ENCODE measurements at regions not wholly inside any gene's neighbourhood (a gene's known extent, or its start where the extent isn't known, plus 50 kb on each side); places are given as distances from the start of the nearest gene placed in this dataset.
"Not testable (repeated sequence)": the region's sequence is repeated elsewhere in the genome, so short reads cannot be mapped to it uniquely, and the experiment has no call there.

DNA sequence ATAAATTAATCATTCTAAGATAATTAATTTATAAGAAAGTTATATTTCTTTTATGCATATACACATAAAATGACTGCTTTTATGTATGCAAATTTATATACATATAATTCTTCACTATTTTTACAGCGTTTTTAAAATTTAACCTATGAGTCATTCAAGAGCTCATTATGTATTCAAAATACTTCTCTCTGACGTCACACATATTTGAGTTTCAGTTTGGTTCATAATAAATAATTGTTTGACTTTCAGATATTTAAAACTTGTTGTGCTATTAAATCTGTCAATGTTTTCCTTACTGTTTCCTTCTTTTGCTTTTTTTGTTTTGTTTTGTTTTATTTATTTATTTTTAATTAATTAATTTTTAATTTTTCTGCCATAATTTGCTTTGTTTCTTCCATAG lies 467.5 kb upstream of the ADGRB3 start:
- POLR2A ChIA-PET (ENCODE audit: unreplicated experiment), result no interaction called here
- Histone ChIP-seq H3F3A (ENCODE audit: insufficient read depth, low read depth) (no peaks in the 10 kb centered on the region), H3K27me3 (ENCODE audit: insufficient read depth, low read depth) (no peaks in the 10 kb centered on the region), H3K4me3 (no peak overlapping the region), H3K27ac (no peak overlapping the region), H3K36me3 (ENCODE audit: low read depth) (no peaks in the 10 kb centered on the region), H3K9me2 (ENCODE audit: insufficient read depth) (no peaks in the 10 kb centered on the region), H3K9me3 (ENCODE audit: insufficient read depth, low read depth) (no peaks in the 10 kb centered on the region), H2AFZ (no peak overlapping the region), H4K20me1 (ENCODE audit: insufficient read depth) (no peaks in the 10 kb centered on the region), H3K79me2 (ENCODE audit: low read depth) (no peaks in the 10 kb centered on the region), H3K4me2 (no peak overlapping the region), H3K4me1 (replicated peaks; ENCODE audit: insufficient read depth) (no peaks in the 10 kb centered on the region)
- DNase-seq, result no peak
- CTCF ChIA-PET, result no interaction called here
- BruUV-seq (replicated peaks), result no TSS peak
- intact Hi-C loops (cut with micrococcal nuclease; ENCODE audit: unreplicated experiment), result no loop called here
- TF ChIP-seq, protein P1, sequence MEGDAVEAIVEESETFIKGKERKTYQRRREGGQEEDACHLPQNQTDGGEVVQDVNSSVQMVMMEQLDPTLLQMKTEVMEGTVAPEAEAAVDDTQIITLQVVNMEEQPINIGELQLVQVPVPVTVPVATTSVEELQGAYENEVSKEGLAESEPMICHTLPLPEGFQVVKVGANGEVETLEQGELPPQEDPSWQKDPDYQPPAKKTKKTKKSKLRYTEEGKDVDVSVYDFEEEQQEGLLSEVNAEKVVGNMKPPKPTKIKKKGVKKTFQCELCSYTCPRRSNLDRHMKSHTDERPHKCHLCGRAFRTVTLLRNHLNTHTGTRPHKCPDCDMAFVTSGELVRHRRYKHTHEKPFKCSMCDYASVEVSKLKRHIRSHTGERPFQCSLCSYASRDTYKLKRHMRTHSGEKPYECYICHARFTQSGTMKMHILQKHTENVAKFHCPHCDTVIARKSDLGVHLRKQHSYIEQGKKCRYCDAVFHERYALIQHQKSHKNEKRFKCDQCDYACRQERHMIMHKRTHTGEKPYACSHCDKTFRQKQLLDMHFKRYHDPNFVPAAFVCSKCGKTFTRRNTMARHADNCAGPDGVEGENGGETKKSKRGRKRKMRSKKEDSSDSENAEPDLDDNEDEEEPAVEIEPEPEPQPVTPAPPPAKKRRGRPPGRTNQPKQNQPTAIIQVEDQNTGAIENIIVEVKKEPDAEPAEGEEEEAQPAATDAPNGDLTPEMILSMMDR (conservative IDR thresholded peaks at IDR 0.05), result no peak
- TF ChIP-seq EZH2 (IDR thresholded peaks at IDR 0.05; ENCODE audit: low read depth), result no peak

DNA sequence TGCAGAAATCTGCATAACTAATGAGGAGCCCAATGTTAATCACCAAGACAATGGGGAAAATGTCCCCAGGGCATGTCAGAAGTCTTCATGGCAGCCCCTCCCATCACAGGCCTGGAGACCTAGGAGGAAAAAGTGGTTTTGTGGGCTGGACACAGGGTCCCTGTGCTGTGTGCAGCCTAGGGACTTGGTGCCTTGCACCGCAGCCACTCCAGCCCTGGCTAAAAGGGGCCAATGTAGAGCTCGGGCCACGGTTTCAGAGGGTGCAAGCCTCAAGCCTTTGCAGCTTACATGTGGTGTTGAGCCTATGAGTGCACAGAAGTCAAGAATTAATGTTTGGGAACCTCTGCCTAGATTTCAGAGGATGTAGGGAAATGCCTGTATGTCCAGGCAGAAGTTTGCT lies 474.3 kb upstream of the ADGRB3 start:
- H3K4me2 ChIP-seq; H3K79me2 ChIP-seq (ENCODE audit: low read depth); H3K27me3 ChIP-seq (ENCODE audit: insufficient read depth, low read depth); intact Hi-C loops (cut with micrococcal nuclease; ENCODE audit: unreplicated experiment); H3K9me2 ChIP-seq (ENCODE audit: insufficient read depth); H4K20me1 ChIP-seq (ENCODE audit: insufficient read depth); H3K9me3 ChIP-seq (ENCODE audit: insufficient read depth, low read depth); POLR2A ChIA-PET (ENCODE audit: unreplicated experiment); H3F3A ChIP-seq (ENCODE audit: insufficient read depth, low read depth); CTCF ChIA-PET; H3K4me1 ChIP-seq (replicated peaks; ENCODE audit: insufficient read depth); H3K36me3 ChIP-seq (ENCODE audit: low read depth); H3K4me3 ChIP-seq; BruUV-seq (replicated peaks); H3K27ac ChIP-seq; H2AFZ ChIP-seq; DNase-seq: not testable (repeated sequence)

DNA sequence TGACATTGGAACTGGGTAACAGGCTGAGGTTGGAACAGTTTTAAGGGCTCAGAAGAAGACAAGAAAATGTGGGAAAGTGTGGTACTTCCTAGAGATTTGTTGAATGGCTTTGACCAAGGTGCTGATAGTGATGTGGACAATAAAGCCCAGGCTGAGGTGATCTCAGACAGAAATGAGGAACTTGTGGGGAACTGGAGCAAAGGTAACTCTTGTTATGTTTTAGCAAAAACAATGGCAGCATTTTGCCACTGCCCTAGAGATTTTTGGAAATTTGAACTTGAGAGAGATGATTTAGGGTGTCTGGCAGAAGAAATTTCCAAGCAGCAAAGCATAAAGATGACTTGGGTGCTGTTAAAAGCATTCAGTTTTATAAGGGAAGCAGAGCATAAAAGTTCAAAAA lies 474.7 kb upstream of the ADGRB3 start:
- CTCF ChIA-PET, result no interaction called here

DNA sequence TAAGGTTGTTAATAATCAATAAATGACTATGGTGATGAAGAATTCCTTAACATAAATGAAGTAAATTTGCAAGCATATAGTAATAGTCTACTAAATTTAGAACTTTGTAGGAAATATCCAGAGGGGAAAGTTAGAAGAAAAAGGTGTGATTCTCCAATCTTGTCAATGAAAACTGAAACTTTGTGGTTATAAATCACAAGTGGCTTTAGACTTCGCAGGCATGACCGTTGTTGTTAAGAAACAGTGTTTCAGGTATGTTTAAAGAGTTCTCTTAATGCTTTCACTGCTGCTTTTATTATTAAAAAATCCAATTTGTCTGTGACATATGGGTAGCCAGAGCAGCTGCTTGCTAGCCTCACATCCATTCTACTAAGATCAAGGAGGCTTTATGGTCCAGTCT lies 475.6 kb upstream of the ADGRB3 start:
- BruUV-seq (replicated peaks), result no TSS peak
- intact Hi-C loops (cut with micrococcal nuclease; ENCODE audit: unreplicated experiment), result no loop called here
- TF ChIP-seq EZH2 (IDR thresholded peaks at IDR 0.05; ENCODE audit: low read depth), result no peak
- TF ChIP-seq, protein P1 (conservative IDR thresholded peaks at IDR 0.05), result no peak
- no peak overlapping the region for H3K4me2 ChIP-seq
- CTCF ChIA-PET, result no interaction called here
- no peaks in the 10 kb centered on the region for H3K36me3 ChIP-seq (ENCODE audit: low read depth)
- H3K27me3 ChIP-seq (ENCODE audit: insufficient read depth, low read depth), result no peaks in the 10 kb centered on the region
- H2AFZ ChIP-seq, result no peak overlapping the region
- no peak overlapping the region for H3K4me3 ChIP-seq
- DNase-seq, result no peak
- H3K4me1 ChIP-seq (replicated peaks; ENCODE audit: insufficient read depth), result no peaks in the 10 kb centered on the region
- no peak overlapping the region for H3K27ac ChIP-seq
- H3K79me2 ChIP-seq (ENCODE audit: low read depth), result no peaks in the 10 kb centered on the region
- POLR2A ChIA-PET (ENCODE audit: unreplicated experiment), result no interaction called here
- no peaks in the 10 kb centered on the region for H4K20me1 ChIP-seq (ENCODE audit: insufficient read depth)
- H3K9me2 ChIP-seq (ENCODE audit: insufficient read depth), result no peaks in the 10 kb centered on the region; the same call in 1 of the 2 replicates
- H3F3A ChIP-seq (ENCODE audit: insufficient read depth, low read depth), result no peaks in the 10 kb centered on the region
- 0 out of 2 replicates have a peak, but pooled peaks cover 2% of the 10 kb centered on the region for H3K9me3 ChIP-seq (ENCODE audit: insufficient read depth, low read depth)

More for the DNA sequence above, 474.7 kb upstream of the ADGRB3 start:
- no peak overlapping the region for H2AFZ ChIP-seq
- TF ChIP-seq EZH2 (IDR thresholded peaks at IDR 0.05; ENCODE audit: low read depth), result no peak
- TF ChIP-seq, protein P1 (conservative IDR thresholded peaks at IDR 0.05), result no peak
- no peaks in the 10 kb centered on the region for H3K79me2 ChIP-seq (ENCODE audit: low read depth)
- 0 out of 2 replicates have a peak, but pooled peaks cover 2% of the 10 kb centered on the region for H3K9me3 ChIP-seq (ENCODE audit: insufficient read depth, low read depth)
- H3K4me2 ChIP-seq, result no peak overlapping the region
- H3K4me1 ChIP-seq (replicated peaks; ENCODE audit: insufficient read depth), result no peaks in the 10 kb centered on the region
- intact Hi-C loops (cut with micrococcal nuclease; ENCODE audit: unreplicated experiment), result no loop called here
- POLR2A ChIA-PET (ENCODE audit: unreplicated experiment), result no interaction called here
- DNase-seq, result no peak
- BruUV-seq (replicated peaks), result no TSS peak
- no peaks in the 10 kb centered on the region for H3K36me3 ChIP-seq (ENCODE audit: low read depth)
- H3K27ac ChIP-seq, result no peak overlapping the region
- H4K20me1 ChIP-seq (ENCODE audit: insufficient read depth), result no peaks in the 10 kb centered on the region
- H3K9me2 ChIP-seq (ENCODE audit: insufficient read depth), result no peaks in the 10 kb centered on the region; the same call in 1 of the 2 replicates
- no peaks in the 10 kb centered on the region for H3K27me3 ChIP-seq (ENCODE audit: insufficient read depth, low read depth)
- H3F3A ChIP-seq (ENCODE audit: insufficient read depth, low read depth), result no peaks in the 10 kb centered on the region
- H3K4me3 ChIP-seq, result no peak overlapping the region

Measured in PC-9 (cell line).